ENCODE measurements at regions not wholly inside any gene's neighbourhood (a gene's known extent, or its start where the extent isn't known, plus 50 kb on each side); places are given as distances from the start of the nearest gene placed in this dataset.

GRCh38 chr7:43033369-43033768 lies 79.1 kb upstream of the HECW1 start:
- 73 to 83% (median 81%) methylated on average over 2 of the region's 2 CpGs for WGBS, 3 donors
- TF ChIP-seq EP300 (IDR thresholded peaks at IDR 0.05): no peak
- no peak for TF ChIP-seq POLR2A (IDR thresholded peaks at IDR 0.05)
- no peak for TF ChIP-seq CTCF (IDR thresholded peaks at IDR 0.05)
- Histone ChIP-seq H3K9me3 (no peaks in the 10 kb centered on the region), H3K36me3 (no peaks in the 10 kb centered on the region), H3K4me3 (no peak overlapping the region), H3K4me1 (ENCODE audit: insufficient read depth) (no peaks in the 10 kb centered on the region), H3K27ac (no peak overlapping the region), H3K27me3 (no peaks in the 10 kb centered on the region)
- no peak for DNase-seq
- intact Hi-C loops (cut with DNase I): no loop called here

DNA sequence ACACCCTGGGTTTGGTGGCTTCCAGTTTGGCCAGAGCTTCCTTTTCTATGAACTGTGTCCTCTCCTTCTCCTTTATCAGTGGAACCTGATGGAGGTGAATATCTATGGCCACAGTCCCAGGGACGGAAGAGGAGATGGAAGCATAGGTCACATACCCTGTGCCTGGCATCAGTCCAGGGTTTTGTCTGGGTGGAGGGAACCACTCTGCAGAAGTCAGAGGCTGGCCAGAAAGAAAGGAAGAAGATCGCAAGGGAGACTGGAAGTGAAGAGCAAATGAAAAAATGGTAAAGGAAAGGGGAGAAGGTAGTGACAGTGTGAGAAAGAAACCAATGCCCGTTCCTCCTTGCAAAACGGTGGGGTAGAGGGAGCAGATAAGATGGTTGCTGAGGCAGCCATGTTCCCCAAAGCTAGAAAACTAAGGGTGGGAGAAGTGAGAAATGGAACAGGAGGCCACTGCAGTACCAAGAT lies 77.9 kb upstream of the HECW1 start:
- Histone ChIP-seq H3K9me3 (no peaks in the 10 kb centered on the region), H3K4me1 (ENCODE audit: insufficient read depth) (no peaks in the 10 kb centered on the region), H3K27me3 (no peaks in the 10 kb centered on the region), H3K4me3 (no peak overlapping the region), H3K36me3 (no peaks in the 10 kb centered on the region), H3K27ac (no peak overlapping the region)
- DNase-seq: no peak
- TF ChIP-seq EP300 (IDR thresholded peaks at IDR 0.05) (no peak), POLR2A (IDR thresholded peaks at IDR 0.05) (no peak), CTCF (IDR thresholded peaks at IDR 0.05) (no peak)
- intact Hi-C loops (cut with DNase I): no loop called here
- 85 to 93% (median 90%) methylated on average over 4 of the region's 4 CpGs for WGBS, 3 donors

- TF ChIP-seq EP300 (IDR thresholded peaks at IDR 0.05) (no peak), CTCF (IDR thresholded peaks at IDR 0.05) (no peak), POLR2A (IDR thresholded peaks at IDR 0.05) (no peak)
- no peak overlapping the region for H3K4me3 ChIP-seq
- H3K9me3 ChIP-seq: no peaks in the 10 kb centered on the region
- 41 to 57% (median 51%) methylated on average over 4 of the region's 4 CpGs for WGBS, 3 donors
- intact Hi-C loops (cut with DNase I): no loop called here
- no peaks in the 10 kb centered on the region for H3K4me1 ChIP-seq (ENCODE audit: insufficient read depth)
- no peak overlapping the region for H3K27ac ChIP-seq
- no peak for DNase-seq
- H3K27me3 ChIP-seq: no peaks in the 10 kb centered on the region
- no peaks in the 10 kb centered on the region for H3K36me3 ChIP-seq
These were observed 74.9 kb upstream of the HECW1 start for GRCh38 chr7:43037531-43037930.

GRCh38 chr7:43038254-43038653 lies 74.2 kb upstream of the HECW1 start:
- no peaks in the 10 kb centered on the region for H3K27me3 ChIP-seq
- no peak for TF ChIP-seq CTCF (IDR thresholded peaks at IDR 0.05)
- TF ChIP-seq EP300 (IDR thresholded peaks at IDR 0.05): no peak
- H3K27ac ChIP-seq: no peak overlapping the region
- H3K36me3 ChIP-seq: no peaks in the 10 kb centered on the region
- no peaks in the 10 kb centered on the region for H3K4me1 ChIP-seq (ENCODE audit: insufficient read depth)
- H3K4me3 ChIP-seq: no peak overlapping the region
- no peaks in the 10 kb centered on the region for H3K9me3 ChIP-seq
- intact Hi-C loops (cut with DNase I): no loop called here
- WGBS, 3 donors: 26 to 37% (median 29%) methylated on average over 3 of the region's 3 CpGs
- DNase-seq: no peak

GRCh38 chr7:43039346-43039745 lies 73.1 kb upstream of the HECW1 start:
- Histone ChIP-seq H3K36me3 (no peaks in the 10 kb centered on the region), H3K27ac (no peak overlapping the region), H3K9me3 (no peaks in the 10 kb centered on the region), H3K4me3 (no peak overlapping the region), H3K27me3 (no peaks in the 10 kb centered on the region), H3K4me1 (ENCODE audit: insufficient read depth) (no peaks in the 10 kb centered on the region)
- intact Hi-C loops (cut with DNase I): no loop called here
- WGBS, 3 donors: 78 to 86% (median 85%) methylated on average over 3 of the region's 3 CpGs
- DNase-seq: no peak
- TF ChIP-seq CTCF (IDR thresholded peaks at IDR 0.05) (no peak), EP300 (IDR thresholded peaks at IDR 0.05) (no peak), POLR2A (IDR thresholded peaks at IDR 0.05) (no peak)

Data from ovary (tissue), 7 donors.